ENCODE measurements at regions not wholly inside any gene's neighbourhood (a gene's known extent, or its start where the extent isn't known, plus 50 kb on each side); places are given as distances from the start of the nearest gene placed in this dataset.

DNA sequence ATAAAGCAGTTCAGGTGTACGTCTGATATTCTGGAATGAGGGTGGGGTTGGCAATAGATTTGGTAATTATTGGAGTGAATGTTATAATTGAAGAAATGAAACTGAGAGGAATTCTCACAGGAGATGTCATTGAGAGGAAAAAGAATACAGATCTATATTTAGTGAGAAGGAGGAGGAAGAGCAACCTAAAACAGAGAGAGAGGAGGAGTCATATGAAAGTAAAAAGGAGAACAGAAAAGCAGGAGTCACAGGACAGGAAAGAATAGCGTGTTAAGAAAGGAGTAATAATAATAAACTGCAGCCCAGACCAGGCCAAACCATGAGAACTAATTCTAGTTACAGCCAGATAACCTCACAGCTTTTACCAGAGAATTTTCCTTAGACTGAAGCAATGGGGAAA, 62.7 kb upstream of the MROH9 start (continued):
- TF ChIP-seq, protein P1, sequence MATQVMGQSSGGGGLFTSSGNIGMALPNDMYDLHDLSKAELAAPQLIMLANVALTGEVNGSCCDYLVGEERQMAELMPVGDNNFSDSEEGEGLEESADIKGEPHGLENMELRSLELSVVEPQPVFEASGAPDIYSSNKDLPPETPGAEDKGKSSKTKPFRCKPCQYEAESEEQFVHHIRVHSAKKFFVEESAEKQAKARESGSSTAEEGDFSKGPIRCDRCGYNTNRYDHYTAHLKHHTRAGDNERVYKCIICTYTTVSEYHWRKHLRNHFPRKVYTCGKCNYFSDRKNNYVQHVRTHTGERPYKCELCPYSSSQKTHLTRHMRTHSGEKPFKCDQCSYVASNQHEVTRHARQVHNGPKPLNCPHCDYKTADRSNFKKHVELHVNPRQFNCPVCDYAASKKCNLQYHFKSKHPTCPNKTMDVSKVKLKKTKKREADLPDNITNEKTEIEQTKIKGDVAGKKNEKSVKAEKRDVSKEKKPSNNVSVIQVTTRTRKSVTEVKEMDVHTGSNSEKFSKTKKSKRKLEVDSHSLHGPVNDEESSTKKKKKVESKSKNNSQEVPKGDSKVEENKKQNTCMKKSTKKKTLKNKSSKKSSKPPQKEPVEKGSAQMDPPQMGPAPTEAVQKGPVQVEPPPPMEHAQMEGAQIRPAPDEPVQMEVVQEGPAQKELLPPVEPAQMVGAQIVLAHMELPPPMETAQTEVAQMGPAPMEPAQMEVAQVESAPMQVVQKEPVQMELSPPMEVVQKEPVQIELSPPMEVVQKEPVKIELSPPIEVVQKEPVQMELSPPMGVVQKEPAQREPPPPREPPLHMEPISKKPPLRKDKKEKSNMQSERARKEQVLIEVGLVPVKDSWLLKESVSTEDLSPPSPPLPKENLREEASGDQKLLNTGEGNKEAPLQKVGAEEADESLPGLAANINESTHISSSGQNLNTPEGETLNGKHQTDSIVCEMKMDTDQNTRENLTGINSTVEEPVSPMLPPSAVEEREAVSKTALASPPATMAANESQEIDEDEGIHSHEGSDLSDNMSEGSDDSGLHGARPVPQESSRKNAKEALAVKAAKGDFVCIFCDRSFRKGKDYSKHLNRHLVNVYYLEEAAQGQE (tag by site-specific recombination; IDR thresholded peaks at IDR 0.05) = no peak
- TF ChIP-seq ZNF10 (tag by site-specific recombination; IDR thresholded peaks at IDR 0.05) (no peak), ZNF416 (tag by site-specific recombination; IDR thresholded peaks at IDR 0.05) (no peak), HOXC10 (CRISPR knock-in tag; IDR thresholded peaks at IDR 0.05) (no peak), TCF7L2 (IDR thresholded peaks at IDR 0.05; ENCODE audit: borderline replicate concordance, low read depth, low read length) (no peak), ZBTB8A (tag by site-specific recombination; IDR thresholded peaks at IDR 0.05) (no peak), OSR2 (tag by site-specific recombination; IDR thresholded peaks at IDR 0.05) (no peak), ZBTB21 (tag by site-specific recombination; IDR thresholded peaks at IDR 0.05) (no peak), ZNF660 (tag by site-specific recombination; IDR thresholded peaks at IDR 0.05) (no peak), ZNF350 (tag by site-specific recombination; IDR thresholded peaks at IDR 0.05) (no peak)
- TF ChIP-seq, protein P2, sequence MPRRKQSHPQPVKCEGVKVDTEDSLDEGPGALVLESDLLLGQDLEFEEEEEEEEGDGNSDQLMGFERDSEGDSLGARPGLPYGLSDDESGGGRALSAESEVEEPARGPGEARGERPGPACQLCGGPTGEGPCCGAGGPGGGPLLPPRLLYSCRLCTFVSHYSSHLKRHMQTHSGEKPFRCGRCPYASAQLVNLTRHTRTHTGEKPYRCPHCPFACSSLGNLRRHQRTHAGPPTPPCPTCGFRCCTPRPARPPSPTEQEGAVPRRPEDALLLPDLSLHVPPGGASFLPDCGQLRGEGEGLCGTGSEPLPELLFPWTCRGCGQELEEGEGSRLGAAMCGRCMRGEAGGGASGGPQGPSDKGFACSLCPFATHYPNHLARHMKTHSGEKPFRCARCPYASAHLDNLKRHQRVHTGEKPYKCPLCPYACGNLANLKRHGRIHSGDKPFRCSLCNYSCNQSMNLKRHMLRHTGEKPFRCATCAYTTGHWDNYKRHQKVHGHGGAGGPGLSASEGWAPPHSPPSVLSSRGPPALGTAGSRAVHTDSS (tag by site-specific recombination; IDR thresholded peaks at IDR 0.05) = no peak
- TF ChIP-seq, protein P3, sequence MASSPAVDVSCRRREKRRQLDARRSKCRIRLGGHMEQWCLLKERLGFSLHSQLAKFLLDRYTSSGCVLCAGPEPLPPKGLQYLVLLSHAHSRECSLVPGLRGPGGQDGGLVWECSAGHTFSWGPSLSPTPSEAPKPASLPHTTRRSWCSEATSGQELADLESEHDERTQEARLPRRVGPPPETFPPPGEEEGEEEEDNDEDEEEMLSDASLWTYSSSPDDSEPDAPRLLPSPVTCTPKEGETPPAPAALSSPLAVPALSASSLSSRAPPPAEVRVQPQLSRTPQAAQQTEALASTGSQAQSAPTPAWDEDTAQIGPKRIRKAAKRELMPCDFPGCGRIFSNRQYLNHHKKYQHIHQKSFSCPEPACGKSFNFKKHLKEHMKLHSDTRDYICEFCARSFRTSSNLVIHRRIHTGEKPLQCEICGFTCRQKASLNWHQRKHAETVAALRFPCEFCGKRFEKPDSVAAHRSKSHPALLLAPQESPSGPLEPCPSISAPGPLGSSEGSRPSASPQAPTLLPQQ (tag by site-specific recombination; IDR thresholded peaks at IDR 0.05) = no peak
- TF ChIP-seq, protein P4, sequence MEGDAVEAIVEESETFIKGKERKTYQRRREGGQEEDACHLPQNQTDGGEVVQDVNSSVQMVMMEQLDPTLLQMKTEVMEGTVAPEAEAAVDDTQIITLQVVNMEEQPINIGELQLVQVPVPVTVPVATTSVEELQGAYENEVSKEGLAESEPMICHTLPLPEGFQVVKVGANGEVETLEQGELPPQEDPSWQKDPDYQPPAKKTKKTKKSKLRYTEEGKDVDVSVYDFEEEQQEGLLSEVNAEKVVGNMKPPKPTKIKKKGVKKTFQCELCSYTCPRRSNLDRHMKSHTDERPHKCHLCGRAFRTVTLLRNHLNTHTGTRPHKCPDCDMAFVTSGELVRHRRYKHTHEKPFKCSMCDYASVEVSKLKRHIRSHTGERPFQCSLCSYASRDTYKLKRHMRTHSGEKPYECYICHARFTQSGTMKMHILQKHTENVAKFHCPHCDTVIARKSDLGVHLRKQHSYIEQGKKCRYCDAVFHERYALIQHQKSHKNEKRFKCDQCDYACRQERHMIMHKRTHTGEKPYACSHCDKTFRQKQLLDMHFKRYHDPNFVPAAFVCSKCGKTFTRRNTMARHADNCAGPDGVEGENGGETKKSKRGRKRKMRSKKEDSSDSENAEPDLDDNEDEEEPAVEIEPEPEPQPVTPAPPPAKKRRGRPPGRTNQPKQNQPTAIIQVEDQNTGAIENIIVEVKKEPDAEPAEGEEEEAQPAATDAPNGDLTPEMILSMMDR (tag by site-specific recombination; IDR thresholded peaks at IDR 0.05) = no peak
- TF ChIP-seq, protein P5, sequence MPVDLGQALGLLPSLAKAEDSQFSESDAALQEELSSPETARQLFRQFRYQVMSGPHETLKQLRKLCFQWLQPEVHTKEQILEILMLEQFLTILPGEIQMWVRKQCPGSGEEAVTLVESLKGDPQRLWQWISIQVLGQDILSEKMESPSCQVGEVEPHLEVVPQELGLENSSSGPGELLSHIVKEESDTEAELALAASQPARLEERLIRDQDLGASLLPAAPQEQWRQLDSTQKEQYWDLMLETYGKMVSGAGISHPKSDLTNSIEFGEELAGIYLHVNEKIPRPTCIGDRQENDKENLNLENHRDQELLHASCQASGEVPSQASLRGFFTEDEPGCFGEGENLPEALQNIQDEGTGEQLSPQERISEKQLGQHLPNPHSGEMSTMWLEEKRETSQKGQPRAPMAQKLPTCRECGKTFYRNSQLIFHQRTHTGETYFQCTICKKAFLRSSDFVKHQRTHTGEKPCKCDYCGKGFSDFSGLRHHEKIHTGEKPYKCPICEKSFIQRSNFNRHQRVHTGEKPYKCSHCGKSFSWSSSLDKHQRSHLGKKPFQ (tag by site-specific recombination; IDR thresholded peaks at IDR 0.05) = no peak

DNA sequence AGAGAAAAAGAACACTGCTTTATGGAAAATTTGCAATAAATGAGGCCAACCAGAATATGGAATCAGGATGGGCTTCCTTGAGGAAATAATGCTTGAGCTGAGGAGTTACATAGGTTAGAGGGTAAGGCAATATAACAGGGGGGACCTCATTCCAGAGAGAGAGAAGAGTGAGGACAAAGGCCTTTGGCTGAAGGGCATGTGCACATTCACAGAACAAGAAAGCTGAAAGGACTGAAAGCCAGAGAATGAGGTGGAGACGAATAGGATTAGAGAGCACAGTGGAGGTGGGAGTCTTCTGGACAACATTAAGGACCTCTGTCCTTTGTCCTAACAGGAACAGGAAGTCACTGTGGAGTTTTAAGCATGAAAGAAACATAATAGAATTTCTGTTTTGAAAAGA, 60.7 kb upstream of the MROH9 start:
- H3K4me1 ChIP-seq (ENCODE audit: control insufficient read depth, insufficient read depth, low read length) = no peaks in the 10 kb centered on the region
- H3K27ac ChIP-seq (ENCODE audit: extremely low read depth, low read depth, low read length) = no peak overlapping the region
- no peaks in the 10 kb centered on the region for H3K9me3 ChIP-seq (ENCODE audit: control insufficient read depth, insufficient read depth, low read depth, low read length)
- POLR2A ChIA-PET = no interaction called here
- CTCF ChIA-PET = no interaction called here
- no peak overlapping the region for H3K4me3 ChIP-seq (ENCODE audit: low read depth, low read length)
- no peaks in the 10 kb centered on the region for H3K36me3 ChIP-seq (ENCODE audit: control insufficient read depth in 2 of 2, insufficient read depth in 1 of 2, low read length in 2 of 2)
- TF ChIP-seq ZNF670 (tag by site-specific recombination; IDR thresholded peaks at IDR 0.05; ENCODE audit: low read depth) = no peak
- no peak for TF ChIP-seq ZNF530 (tag by site-specific recombination; IDR thresholded peaks at IDR 0.05; ENCODE audit: low read depth)
- no peak for TF ChIP-seq SETDB1 (IDR thresholded peaks at IDR 0.05; ENCODE audit: insufficient read length, low read length)
- TF ChIP-seq, protein P6, sequence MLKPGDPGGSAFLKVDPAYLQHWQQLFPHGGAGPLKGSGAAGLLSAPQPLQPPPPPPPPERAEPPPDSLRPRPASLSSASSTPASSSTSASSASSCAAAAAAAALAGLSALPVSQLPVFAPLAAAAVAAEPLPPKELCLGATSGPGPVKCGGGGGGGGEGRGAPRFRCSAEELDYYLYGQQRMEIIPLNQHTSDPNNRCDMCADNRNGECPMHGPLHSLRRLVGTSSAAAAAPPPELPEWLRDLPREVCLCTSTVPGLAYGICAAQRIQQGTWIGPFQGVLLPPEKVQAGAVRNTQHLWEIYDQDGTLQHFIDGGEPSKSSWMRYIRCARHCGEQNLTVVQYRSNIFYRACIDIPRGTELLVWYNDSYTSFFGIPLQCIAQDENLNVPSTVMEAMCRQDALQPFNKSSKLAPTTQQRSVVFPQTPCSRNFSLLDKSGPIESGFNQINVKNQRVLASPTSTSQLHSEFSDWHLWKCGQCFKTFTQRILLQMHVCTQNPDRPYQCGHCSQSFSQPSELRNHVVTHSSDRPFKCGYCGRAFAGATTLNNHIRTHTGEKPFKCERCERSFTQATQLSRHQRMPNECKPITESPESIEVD (tag by site-specific recombination; IDR thresholded peaks at IDR 0.05) = no peak
- TF ChIP-seq, protein P7, sequence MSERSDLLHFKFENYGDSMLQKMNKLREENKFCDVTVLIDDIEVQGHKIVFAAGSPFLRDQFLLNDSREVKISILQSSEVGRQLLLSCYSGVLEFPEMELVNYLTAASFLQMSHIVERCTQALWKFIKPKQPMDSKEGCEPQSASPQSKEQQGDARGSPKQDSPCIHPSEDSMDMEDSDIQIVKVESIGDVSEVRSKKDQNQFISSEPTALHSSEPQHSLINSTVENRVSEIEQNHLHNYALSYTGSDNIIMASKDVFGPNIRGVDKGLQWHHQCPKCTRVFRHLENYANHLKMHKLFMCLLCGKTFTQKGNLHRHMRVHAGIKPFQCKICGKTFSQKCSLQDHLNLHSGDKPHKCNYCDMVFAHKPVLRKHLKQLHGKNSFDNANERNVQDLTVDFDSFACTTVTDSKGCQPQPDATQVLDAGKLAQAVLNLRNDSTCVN (tag by site-specific recombination; optimal IDR thresholded peaks at IDR 0.05) = no peak
- no peak for TF ChIP-seq ZNF610 (tag by site-specific recombination; IDR thresholded peaks at IDR 0.05; ENCODE audit: borderline replicate concordance)
- TF ChIP-seq ZNF658 (tag by site-specific recombination; IDR thresholded peaks at IDR 0.05) = no peak
- no peak for TF ChIP-seq ZNF777 (tag by site-specific recombination; IDR thresholded peaks at IDR 0.05; ENCODE audit: borderline replicate concordance)
- no peak for TF ChIP-seq KLF16 (tag by site-specific recombination; IDR thresholded peaks at IDR 0.05)
- no peak for TF ChIP-seq ZNF626 (tag by site-specific recombination; IDR thresholded peaks at IDR 0.05)

Measured in HEK293 (cell line).